Renal cortical epithelial cell (primary cell): ENCODE measurements at regions not wholly inside any gene's neighbourhood (a gene's known extent, or its start where the extent isn't known, plus 50 kb on each side); places are given as distances from the start of the nearest gene placed in this dataset.

ENCODE experiments used
- DNase-seq: peaks from one replicate; pipeline ENCODE4 v3.0.0-alpha.2; 2011; ENCODE audit warnings: low read depth

- DNase-seq, result no peak
Measured at GRCh38 chrX:40452031-40452430, 128.7 kb upstream of the ATP6AP2 start.

DNA sequence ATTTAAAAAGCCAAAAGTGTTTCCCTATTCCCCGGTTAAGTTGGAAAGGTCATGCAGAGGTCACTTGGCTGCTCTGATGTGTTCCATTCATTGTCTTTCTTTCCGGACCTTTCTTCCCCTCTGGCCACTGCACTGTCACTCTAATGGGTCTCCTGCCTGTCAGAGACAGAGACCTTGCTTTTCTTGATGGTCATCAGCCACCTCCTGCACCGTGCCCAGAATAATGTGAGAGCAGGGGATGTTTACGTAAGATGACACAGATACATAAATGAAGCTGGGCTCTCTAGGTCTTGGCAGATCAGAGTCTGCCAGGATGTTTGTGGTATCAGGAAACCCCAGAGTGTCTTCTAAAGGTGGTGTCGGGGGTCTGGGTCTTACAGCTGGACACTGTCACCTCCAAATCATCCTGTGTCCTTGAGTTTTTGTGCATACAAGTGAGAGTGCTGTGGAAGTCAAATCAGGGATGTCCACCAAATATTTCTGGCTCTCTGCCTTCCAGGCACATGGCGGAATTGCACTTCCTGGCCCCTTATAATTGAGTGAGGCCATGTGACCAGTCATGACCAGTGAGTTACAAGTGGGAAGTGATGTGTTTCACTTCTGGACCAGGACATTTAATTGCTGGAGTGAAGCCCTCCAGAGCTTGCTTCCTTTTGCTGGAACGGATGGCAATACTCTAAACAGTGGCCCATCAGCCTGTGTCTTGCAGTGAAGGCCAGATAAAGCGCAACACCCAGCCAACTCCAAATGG is 130.6 kb upstream of the ATP6AP2 start:
- no peak for DNase-seq

GRCh38 chrX:40449396-40449795 is 131.4 kb upstream of the ATP6AP2 start:
- DNase-seq, result no peak

GRCh38 chrX:40448793-40449192 is 132.0 kb upstream of the ATP6AP2 start:
- DNase-seq, result no peak

- DNase-seq, result no peak
Measured at GRCh38 chrX:40446921-40447320, 133.8 kb upstream of the ATP6AP2 start.

GRCh38 chrX:40445691-40446090 is 135.1 kb upstream of the ATP6AP2 start:
- DNase-seq, result no peak

GRCh38 chrX:40444798-40445496 is 135.8 kb upstream of the ATP6AP2 start:
- no peak for DNase-seq

DNA sequence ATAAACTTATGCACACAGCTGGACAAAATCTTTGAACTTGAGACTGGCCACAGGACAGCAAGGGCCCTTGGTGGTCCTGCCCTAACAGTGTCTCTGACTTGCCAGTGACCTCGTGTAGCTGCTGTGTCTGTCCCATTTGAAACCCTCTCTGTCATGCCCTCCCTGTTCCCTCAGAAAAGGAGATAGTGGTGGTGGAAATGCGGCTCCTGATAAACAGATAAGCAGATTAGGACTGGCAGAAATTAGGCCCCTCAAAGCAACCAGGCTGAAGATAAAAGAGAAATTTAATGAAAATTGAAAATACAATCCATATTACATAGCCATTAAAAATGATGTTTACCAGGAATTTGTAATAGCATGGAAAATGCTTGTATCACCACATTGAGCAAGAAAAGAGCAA is 136.6 kb upstream of the ATP6AP2 start:
- DNase-seq, result no peak

DNA sequence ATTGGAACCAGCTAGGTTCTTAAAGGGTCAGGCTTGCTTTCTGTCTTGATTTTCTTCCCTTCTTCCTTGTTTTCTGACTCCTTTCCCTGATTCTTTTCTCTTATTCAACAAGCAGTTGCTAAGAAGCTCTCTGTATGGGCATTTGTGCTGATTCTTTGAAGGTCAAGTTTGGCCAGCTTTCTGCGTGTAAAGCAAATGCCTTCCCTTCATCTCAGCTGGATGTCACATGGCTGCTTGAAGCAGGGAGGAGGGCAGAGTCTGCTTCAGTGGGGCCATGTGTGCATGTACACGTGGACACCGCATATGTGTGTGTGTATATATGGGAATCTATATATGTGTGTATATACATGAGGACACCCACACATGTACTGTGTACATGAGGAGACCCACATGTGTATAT is 139.9 kb upstream of the ATP6AP2 start:
- DNase-seq, result no peak

DNA sequence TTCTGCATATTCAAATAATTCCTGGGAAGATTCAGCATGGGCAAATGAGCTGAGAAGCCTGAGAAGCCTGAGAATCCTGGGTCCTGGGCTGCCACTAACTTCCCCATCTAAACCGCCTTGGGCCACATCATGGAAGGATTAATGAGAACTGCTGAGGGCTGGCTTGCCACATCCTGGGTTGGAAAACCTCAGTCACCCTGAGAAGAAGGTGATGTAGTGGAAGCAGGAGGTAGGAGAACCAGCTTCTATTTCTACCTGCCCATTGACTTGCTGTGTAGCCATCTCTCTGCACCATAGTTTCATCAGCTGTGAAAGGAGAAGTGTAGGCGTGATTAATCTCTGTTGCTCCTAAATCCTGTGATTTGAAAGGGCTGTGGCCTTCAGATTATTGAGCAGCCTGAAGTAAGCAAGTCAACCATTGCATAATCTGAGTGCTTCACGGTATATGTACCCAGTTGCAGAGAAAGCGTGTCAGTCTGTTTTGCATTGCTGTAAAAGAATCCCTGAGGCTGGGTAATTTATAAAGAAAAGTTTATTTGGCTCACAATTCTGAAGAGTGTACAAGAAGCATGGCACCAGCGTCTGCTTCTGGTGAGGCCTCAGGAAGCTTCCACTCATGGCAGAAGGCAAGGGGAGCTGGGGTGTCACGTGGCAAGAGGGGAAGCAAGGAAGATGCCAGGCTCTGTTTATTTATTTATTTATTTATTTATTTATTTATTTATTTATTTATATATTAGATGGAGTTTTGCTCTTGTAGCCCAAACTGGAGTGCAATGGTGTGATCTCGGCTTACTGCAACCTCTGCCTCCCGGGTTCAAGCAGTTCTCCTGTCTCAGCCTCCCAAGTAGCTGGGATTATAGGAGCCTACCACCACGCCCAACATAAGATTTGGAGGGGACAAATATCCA is 140.9 kb upstream of the ATP6AP2 start:
- no peak for DNase-seq

DNA sequence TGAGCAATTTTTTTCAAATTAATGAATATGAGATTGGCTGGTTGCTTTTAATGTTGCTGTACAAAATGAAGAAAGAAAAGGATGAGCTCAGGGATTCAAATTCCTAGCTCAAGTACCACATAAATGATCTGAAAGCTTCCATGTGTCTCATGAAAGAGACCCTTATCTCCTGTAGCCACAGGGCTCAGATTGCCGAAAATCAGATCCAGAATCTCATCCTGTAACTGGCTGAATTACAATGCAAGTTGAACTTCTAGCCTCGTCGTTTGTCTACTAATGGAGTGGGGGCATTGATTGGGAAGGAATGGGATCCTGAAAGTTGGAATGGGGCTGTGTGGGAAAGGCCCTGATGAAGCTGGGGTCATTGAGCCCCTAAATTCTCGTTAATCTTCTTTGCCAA is 143.4 kb upstream of the ATP6AP2 start:
- no peak for DNase-seq

DNA sequence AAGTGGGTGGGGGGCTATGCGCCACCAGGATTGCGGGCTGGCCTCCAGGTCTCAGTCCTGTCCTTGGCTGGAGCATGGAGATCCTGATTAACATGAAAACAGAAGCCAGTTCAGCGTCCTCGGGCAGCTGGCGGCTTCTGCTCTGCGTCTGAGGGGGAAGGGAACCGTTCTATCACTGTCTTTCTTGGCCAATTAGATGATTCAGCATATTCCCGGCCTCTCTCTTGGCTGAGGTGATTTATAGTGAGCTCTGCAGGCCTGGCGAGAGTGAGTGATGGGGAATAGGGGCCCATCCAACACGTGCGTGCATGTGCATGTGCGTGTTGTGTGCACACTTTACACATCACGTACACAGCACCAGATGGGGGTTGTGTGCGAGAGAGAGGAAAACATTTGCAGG is 145.8 kb upstream of the ATP6AP2 start:
- peak; percentile 15 for DNase-seq

DNA sequence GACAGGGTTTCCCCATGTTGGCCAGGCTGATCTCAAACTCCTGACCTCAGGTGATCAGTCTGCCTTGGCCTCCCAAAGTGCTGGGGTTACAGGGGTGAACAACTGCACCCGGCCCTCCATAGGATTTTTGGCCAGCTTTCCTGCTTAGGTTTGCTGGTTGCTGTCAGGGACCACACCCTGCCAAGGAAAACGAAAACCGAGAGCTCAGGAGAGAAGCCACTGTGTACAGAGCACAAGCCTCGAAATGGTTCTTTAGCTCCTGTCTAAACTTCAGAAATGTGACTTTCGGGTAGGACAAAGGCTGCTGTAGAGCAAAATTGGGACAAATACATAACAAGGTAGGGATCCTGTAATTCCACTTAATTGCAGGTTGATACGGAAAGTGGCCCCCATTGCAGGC is 146.3 kb upstream of the ATP6AP2 start:
- no peak for DNase-seq

DNA sequence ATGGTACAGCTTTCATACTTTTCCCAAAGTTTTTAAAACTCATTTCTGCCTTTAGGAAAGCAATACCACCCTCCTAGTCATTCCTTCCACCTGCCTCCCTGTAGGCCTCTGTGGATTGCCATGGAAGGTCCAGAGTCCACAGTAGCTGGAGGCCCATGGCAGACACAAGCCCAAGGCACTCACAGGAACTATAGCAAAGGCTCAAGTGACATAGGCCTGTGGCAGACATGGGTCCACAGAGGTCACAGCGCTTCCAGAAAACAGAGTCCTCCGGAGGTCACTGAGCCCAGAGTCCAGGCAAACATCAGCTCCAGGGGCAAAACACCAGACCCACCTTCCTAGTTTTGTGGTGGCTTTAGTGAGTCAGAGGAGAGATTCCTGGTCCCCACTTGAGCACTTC is 147.6 kb upstream of the ATP6AP2 start:
- no peak for DNase-seq

GRCh38 chrX:40424259-40424658 is 156.5 kb upstream of the ATP6AP2 start:
- DNase-seq, result no peak

- DNase-seq, result peak; percentile 36
Measured at GRCh38 chrX:40423299-40423698, 157.5 kb upstream of the ATP6AP2 start.

- no peak for DNase-seq
Measured at GRCh38 chrX:40422021-40422420, 158.7 kb upstream of the ATP6AP2 start.

GRCh38 chrX:40420899-40421729 is 159.7 kb upstream of the ATP6AP2 start:
- peak; percentile 91 for DNase-seq

DNA sequence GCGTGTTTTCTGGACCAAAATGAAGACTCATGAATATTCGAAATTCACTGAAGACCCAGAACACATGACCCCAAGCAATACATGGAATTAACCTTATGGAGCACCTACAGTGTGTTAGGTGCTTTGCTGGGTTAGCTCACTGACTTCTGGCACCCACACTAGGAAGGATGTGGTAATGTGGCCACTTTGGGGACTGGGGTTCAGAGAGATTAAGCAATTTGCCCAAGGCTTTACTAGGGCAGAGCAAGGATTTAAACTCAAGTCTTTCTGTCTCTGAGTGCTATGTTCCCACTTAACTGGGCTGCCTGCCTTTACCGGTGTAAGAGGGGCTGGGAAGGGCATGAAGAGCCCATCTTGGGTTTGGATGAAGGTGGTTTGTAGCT is 162.0 kb upstream of the ATP6AP2 start:
- no peak for DNase-seq

- DNase-seq, result peak; percentile 84
Measured at GRCh38 chrX:40418146-40418812, 162.5 kb upstream of the ATP6AP2 start.

- DNase-seq, result no peak
Measured at GRCh38 chrX:40415675-40416074, 165.1 kb upstream of the ATP6AP2 start.
